GM18519 (cell line): ENCODE measurements at regions not wholly inside any gene's neighbourhood (a gene's known extent, or its start where the extent isn't known, plus 50 kb on each side); places are given as distances from the start of the nearest gene placed in this dataset.
A peak's percentile ranks its signal among the peaks of the same experiment; 100 is the strongest.

Experiments
- ATAC-seq: cut with Tn5 transposase; IDR thresholded peaks from one replicate; pipeline ENCODE4 v1.9.1; 2021; ENCODE audit warnings: mild to moderate bottlenecking, moderate library complexity; ENCODE audit not compliant: unreplicated experiment, low FRiP score

DNA sequence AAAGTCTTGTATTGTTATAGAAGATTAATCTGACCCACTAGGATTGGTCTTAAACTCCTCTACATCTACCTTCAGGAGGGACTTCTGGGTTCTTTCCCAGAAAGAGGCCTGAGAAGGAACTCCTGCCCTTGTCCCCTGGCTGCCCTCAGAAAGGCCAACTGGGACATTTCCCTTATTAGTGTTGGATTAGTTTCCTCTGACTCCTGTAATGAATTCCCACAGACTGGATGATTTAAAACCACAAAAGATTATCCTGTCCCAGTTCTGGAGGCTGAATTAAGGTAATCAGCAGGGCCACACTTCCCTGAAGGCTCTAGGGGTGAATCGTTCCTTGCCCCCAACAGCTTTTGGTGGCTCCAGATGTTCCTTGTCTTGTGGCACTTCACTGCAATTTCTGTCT lies 102.8 kb upstream of the NMNAT3 start:
- ATAC-seq = no peak

DNA sequence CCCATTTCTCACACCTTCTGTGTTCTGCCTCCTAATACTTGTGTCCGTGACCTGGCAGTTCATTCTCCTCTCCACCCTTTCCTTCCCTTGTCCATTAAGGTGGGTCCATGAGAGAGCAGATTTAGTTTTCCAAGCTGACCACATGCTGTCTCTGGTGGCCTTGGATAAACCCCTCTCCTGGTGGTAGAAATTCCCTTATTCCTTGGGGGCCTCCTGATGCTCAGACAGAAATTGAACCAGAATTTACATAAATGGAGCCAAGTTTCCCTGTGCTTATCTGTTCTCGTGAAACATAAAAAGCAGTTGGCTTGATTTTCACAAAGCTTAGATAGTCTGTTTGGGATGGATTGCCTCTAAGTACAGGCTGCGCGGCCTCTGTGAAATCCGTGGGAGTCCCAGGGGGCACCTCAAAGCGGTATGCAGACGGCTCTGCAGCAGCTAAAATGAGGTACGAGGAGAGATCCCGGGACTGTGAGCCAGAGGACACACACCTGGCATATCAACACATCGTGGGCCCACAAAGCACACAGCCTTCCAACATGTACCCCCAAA lies 101.0 kb upstream of the NMNAT3 start:
- no peak for ATAC-seq

DNA sequence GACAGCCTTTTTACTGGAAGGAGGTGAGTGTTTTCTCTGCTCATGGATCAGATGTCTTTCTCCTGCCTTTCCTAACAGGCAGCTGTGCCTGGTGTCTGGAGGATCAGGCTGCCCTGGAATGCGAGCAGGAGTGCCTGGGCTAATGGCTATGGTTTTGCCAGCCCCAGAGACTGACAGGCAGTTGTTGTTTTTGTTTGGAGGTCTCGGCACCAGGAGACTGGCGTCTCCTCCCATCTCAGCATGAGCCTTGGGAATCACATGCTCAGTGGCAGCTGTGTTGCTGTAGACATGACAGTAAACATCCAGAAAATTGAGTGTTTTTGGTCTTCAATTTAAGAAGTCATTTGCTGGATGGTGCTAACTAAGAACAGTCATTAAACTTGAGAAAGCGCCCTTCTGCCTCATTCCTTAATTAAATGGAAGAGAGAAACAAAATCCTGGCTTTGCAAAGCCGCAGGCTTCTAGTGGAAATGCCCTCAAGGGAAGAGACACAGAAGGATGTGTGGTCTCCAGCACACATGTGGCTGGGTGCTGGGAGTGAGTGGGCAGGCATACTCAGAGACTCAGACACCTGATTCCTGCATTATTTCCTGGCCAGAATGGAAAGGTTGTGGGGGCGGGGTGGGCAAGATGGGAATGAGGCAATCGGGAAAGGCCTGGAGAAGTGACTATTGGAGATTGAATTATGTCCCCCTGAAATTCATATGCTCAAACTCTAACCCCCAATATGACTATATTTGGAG lies 97.0 kb upstream of the NMNAT3 start:
- no peak for ATAC-seq

DNA sequence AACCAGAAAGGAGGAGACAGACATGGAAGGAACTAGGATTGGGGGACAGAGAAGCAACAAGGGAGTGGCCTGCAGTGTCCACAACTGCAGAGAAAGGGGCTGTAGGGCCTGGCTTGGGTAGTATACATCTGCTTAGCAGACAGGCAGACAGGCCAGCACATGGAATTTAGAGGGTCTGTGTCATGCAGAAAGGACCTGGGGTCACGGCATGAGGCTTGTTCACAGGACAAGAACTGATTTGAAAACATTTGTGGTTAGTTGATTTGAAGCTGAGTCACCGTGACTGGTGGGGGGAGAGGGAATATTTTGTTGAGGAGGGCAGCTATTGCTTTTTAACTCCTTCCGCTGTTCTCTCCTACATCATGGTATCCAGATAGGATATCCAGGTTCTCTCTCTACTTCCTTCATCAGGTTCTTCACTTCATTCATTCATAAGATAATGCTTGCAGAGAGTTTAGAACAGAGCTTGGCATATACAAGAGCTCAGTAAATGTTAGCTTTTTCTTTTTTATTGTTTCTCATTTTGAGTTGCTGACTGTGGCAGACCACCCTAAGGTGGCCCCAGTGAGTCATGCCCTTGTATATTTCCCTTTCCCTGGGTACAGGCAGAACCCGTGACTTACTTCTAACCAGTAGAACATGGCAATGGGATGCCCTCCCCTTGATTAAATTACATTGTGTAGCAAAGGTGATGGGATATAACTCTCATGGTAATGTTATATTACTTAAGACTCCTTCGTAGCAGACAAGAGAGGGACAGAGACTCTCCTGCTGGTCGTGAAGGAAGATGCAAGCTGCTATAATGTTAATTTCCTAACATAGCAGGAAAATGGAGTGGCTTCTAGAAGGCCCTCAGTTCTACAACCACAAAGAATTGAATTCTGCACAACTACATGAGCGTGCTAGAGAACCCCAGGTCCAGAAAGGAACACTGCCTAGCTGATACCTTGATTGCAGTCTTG lies 95.0 kb upstream of the NMNAT3 start:
- no peak for ATAC-seq

DNA sequence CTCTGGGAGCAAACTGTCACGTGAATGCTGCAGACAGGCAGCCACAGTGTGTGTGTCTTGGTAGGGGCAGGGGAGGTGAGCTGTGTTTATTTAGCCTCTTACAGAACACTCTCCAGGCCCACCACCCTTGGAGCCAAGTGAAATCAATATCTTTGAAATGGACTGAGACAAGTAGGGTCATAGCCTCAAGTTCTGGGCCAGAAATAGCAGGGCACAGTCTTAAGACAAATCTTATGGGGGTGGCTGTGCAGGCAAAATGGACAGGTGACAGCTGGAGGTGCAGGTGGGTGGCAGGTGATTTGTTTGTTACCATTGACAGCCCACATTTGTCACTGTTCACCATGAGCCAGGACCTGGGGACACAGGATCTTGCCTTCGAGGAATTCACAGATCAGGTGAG lies 93.6 kb upstream of the NMNAT3 start:
- no peak for ATAC-seq

DNA sequence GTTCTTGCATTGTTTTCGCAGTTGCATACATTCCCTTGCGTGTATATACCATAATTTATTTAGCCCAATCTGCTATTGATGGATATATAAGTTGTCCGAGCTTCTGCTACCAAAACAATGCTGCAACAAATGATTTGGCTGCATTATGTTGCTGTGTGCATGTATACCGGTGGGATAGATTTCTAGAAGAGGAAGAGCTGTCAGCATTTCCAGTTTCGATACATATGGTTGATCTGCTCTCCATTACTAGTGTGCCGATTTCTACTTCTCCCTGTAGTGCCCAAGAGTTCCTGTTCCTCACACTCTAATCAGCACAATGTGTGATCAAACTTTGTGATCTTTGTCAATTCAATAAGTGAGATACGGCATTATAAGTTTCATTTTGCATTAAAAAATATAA lies 92.8 kb upstream of the NMNAT3 start:
- no peak for ATAC-seq

DNA sequence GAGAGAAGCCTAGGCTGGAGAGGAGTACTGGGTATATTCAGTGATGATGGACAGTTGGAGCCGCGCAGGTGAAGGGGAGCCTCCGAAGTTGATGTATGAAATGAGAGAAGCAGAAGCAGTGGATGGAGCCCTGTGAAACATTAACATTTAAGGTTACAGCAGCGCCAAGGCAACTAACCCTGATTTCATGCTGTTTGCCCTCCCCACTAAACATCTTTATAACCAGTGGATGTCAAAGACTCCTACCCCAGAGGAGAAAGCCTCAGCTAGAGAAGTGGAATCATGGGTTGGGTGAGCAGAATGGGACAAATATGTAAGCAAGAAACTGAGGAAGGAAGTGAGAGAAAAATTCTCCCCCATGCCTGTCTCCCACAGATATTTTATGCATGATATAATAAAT lies 92.0 kb upstream of the NMNAT3 start:
- ATAC-seq = no peak

DNA sequence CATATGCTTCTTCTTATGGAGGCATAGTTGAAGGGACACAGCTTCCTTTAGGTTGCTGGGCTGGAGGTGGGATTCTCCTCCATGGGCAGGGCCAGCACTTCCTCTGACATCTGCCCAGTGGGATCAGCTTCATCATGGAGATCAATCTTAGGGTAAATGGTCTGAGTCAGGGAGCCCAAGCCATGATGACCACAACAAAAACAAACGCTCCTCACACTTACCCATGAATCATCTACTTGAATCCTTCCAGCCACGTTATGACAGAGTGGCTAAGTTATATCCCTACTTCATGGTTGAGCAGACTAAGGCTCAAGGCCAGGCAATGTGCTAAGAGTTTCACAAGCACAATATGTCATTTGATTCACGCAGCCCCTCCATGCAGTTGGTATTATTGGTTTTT lies 87.2 kb upstream of the NMNAT3 start:
- ATAC-seq = no peak

DNA sequence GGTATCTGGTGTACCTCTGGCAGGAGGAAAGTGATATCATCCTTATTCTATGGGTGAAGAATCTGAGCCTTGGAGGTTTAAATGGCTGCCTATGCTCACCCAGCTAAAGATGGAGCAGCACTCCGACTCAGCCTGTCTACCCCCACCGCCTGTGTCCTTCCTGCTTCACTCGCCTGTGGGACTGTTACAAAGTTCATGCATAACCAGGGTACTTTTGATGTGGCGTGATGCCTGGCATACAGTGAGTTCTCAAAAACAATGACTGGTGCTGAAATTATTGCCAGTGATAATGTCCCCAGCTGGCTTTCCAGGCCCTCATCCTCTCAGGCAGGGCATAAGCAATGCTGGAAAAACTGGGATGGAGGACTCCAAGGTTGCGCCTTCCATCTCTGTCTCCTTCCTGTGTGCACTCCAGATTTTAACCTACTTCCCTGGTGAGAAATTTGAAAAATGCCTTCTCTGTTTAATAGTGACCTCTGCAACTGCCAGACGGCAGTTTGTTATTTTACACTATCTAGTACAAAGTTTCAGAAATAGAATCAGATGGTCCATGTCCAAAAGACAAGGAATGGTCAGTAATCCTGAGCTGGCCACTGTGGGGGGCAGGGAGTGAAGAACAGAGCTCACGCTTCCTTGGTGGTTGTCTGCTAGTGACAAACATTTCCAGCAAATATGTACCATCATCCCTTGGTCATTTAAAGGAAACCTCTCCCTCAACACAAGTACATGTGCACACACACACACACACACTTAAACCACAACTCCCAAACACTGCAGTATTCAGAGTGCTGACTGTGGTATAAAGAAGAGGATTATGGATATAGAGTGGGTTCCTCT lies 86.5 kb upstream of the NMNAT3 start:
- no peak for ATAC-seq

DNA sequence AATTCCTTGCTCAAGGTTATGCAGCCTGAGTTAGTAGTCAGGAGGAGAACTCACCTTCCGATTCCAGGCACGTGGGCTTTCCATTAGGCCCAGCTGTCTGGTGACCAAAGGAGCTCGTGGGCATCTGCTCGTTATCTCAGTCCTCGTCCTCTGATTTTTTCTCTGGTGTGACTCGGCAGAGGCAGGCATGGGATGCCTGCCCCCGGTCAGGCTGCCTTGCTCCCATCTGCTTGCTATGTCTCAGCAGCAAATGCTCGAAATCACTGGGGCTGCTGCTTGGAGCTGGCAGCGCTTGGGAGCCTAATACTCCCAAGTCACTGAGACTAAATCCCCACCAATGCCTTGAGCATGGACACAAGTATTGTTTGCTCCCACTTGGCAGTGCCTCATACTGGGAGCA lies 84.5 kb upstream of the NMNAT3 start:
- ATAC-seq = no peak

DNA sequence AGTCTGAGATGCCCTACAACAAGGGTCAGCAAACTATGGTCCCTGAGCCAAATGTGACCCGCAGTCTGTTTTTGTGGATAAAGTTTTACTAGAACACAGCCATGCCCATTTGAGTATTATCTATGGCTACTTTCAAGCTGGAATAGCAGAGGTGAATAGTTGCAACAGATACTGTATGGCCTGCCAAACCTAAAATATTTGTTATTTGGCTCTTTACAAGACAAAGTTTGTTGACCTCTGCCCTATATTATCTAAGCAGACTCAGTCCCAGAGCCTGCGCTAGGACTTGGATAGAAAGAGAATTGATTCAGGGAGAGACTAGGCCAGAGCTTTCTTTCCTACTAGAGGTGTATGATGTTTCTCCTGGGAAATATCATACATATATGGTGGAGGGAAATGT lies 81.7 kb upstream of the NMNAT3 start:
- no peak for ATAC-seq

DNA sequence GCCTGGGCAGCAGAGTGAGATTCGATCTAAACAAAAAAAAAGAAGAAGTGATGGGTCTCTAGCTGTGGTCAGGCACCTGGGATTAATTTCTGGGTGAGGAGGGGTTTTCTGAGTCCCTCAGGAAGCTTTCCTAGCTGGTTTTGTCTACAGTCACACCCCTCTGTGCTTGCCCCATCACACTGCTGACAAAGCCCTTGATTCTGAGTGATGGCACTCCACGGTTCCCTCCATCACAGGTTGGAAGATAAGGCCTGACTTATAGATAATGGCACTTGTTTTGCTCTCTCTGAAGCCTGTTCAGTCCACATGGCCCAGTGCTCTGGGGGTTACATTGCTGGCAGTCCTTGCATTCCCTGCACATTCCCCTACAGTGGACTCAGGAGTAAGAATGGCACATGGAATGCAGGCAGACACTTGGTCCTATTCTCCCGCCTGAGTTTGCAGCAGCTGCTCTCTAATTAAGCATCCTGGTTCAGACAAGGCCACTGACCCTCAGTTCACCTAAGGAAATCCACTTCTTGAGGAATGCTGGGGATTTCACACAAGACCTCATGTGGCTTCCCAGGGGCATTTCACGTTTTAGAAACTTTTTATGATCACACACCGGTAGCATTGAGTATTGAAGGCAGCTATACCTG lies 81.0 kb upstream of the NMNAT3 start:
- no peak for ATAC-seq

DNA sequence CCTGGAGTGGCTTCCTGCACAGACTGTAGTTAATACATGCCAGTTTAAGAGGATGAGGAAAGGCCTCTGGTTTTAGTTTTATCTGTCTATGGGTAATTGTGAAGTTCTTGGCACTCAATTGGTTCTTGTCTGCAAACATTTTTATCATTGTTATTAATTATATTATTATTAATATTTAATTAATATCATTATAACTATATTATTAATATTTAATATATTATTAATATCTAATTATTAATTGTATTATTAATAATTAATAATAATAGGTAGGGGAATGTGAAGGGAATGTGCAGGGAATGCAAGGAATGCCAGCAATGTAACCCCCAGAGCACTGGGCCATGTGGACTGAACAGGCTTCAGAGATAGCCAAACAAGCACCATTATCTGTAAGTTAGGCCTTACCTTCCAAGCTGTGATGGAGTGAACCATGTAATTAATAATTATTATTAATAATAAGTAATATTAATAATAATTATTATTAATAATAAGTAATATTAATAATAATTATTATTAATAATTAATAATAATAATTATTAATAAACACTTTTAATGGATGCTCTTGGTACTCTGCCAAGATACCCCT lies 79.8 kb upstream of the NMNAT3 start:
- ATAC-seq = no peak

DNA sequence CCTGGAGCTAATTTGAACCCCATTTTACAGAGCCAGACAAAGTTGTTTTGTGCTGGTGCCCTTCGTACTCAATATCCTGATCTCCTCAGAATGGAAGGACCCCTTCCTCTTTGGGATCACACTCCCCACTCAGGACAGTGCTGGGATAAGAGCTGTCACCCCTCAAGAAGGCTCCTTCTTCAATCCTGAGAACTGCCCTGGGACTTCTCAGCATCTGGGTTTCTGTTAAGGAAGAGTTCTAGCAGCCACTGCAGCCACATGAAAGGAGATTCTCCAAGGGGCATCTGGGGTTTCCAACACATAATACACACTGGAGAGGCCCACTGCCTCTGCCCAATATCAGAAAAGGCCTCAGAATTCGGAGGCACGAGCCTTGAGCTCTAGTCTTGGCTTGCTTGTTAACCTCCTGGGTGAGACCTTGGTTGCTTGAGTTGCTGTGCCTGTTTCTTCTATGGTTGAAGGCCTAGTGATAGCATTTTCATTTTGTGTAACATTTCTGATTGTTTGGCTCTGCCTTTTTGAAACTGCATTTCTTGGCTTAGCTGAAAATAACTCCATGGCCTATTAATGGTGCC lies 78.8 kb upstream of the NMNAT3 start:
- no peak for ATAC-seq

DNA sequence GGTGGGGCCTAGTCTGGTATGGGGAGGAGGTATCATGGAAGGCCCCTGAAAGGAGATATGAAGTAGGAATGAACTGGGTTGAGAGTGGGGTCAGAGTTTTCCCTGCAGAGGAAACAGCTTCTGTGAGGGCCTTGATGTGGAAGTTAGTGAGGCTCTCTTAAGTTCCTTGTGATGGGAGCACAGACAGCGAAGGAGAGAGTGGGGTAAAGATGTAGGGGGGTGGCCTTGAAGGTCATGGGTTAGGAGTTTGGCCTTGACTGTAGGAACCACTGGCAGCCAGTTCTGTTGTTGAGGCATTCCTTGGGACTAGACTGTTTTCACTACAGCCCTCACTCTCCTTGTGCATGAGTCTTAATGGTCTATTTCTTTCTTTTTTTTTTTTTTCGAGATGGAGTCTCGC lies 77.8 kb upstream of the NMNAT3 start:
- no peak for ATAC-seq

DNA sequence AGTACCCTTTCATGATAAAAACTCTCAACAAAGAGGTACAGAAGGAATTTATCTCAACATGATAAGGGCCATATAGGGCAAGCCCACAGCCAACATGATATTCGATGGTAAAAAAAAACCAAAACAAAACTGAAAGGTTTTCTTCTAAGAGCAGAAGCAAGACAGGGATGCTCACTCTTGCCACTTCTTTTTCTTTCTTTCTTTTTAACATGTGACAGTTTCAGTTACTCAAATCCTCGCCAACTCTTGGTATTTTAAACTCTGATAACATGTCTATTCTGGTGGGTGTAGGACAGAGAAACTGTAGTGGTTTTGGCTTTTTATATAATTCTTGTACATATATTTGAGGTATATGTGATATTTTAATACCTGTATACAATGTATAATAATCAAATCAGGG lies 74.0 kb upstream of the NMNAT3 start:
- peak; percentile 65 for ATAC-seq

DNA sequence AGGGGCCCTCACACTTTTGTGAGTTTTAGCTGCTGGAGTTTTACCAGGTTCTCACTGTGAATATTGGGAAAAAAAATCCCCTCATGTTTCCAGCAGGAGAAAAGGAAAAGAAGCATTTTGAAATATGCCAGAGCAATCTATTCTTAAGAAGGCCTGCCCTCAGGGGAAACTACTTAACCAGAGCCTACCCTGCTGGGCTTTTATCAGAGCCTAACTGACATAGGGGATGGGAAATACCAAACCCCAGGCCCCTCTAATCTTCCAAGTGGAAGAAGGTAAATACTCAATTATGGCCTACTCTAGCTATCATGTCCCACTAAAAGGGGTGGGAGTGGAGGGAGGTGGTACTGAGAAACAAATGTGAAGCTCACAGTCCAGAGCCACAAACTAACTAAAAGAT lies 68.7 kb upstream of the NMNAT3 start:
- ATAC-seq = no peak

DNA sequence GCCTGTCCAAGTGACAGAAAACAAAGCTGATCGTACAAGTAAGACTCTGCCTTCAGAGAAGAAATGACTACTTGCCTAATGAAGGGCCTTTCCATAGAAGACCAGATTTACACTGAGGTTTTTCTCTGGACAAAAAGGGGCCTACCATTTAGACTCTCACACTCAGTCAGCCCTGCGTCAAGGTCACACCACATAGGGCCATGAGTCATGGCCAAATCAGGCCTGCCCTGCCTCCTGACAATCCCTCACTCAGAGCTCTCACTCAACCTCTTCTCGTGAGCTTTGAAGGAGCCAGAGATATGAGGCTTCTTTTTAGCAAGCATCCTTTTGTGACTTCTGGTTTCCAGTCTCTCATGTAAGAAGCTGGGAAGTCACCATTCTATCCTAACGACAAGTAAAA lies 68.1 kb upstream of the NMNAT3 start:
- ATAC-seq = no peak

DNA sequence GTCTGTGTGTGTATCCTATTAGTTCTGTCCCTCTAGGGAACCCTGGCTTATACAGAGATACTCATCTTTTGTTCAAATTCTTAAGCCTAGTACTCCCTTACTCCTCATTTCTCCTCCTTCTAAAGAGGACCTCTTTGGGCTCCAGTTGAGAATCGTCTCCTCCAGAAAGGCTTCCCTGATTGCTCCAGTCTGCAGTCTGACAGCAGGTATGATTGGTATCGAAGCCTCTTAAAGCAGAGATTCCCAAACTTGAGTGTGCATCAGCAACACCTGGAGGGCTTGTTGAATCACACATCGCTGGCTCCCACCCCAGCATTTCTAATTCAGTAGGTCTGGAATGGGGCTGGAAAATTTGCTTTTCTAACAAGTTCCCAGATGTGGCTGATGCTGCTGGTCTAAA lies 60.9 kb upstream of the NMNAT3 start:
- no peak for ATAC-seq
